ENCODE measurements at regions not wholly inside any gene's neighbourhood (a gene's known extent, or its start where the extent isn't known, plus 50 kb on each side); places are given as distances from the start of the nearest gene placed in this dataset.

DNA sequence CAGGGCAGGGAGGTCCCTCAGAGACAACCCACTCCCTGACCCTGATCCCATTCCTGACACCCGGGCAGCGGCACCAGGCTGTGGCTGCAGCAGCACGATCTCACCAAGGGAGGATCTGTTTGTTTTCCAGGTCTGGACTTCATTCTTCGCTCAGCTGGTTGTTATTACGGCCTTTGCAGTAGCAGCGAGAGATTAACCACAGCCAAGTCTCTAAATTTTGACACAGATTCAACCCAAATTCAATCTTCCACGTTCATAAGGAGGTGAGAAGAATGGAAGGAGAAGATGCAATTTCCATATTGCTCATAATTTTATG lies 91.1 kb upstream of the THBS2 start:
- intact Hi-C loops (cut with DNase I, micrococcal nuclease), result no loop called here
- no peaks in the 10 kb centered on the region for H3K9me3 Mint-ChIP-seq (ENCODE audit: low read depth)
- ATAC-seq (no peak), DNase-seq (no peak)
- H3K27ac Mint-ChIP-seq, result no peak overlapping the region
- ChIA-PET CTCF (no interaction called here), POLR2A (no interaction called here)
- H3K27me3 Mint-ChIP-seq, result peaks cover 6% of the 10 kb centered on the region
- no peaks in the 10 kb centered on the region for H3K4me1 Mint-ChIP-seq
- H3K4me3 Mint-ChIP-seq, result no peak overlapping the region
- no peaks in the 10 kb centered on the region for H3K36me3 Mint-ChIP-seq (ENCODE audit: low read depth)

DNA sequence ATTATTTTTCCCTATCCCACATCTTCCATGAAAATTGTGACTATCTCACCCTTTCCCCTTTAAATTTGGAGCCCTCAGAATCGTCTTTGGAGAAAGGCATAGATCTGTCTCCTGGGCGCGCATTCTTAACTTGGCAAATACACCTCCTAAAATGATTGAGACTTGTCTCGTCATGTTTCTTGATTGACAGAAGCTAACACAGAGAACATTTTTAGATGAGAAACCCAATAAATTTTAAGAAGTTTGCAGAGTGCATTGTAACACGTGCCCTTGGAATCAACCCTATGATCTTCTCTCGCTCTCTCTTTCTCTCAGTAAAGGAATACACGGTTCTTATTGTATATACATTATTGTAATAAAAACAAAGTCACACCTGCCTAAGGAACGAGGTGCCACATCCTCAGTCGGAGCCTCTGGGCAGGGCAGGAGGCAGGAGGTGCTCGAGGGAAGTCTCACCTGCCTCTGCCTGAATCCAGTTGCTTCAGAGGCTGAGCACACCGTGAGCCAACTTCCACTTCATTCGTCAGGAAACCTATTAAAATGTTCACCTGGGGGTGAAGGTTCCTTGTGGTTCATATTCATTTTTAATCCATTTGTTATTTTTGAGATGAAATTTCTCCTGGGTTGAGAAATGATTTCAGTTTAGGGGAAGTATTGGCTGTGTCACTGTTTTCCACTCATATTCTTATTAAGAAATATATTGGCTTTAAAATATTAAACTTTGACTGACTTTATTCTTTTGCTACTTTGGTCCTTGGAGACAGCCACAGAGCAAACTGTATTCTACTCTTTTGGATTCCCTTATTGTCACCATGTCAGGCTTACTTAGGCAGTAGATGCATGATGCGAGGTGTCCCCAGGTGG lies 90.5 kb upstream of the THBS2 start:
- Mint-ChIP-seq H3K27me3 (peaks cover 3% of the 10 kb centered on the region), H3K4me1 (no peaks in the 10 kb centered on the region), H3K4me3 (no peak overlapping the region), H3K27ac (no peak overlapping the region), H3K9me3 (ENCODE audit: low read depth) (no peaks in the 10 kb centered on the region), H3K36me3 (ENCODE audit: low read depth) (no peaks in the 10 kb centered on the region)
- DNase-seq, result no peak
- no peak for ATAC-seq
- CTCF ChIA-PET, result no interaction called here
- POLR2A ChIA-PET, result no interaction called here
- intact Hi-C loops (cut with DNase I, micrococcal nuclease), result no loop called here

DNA sequence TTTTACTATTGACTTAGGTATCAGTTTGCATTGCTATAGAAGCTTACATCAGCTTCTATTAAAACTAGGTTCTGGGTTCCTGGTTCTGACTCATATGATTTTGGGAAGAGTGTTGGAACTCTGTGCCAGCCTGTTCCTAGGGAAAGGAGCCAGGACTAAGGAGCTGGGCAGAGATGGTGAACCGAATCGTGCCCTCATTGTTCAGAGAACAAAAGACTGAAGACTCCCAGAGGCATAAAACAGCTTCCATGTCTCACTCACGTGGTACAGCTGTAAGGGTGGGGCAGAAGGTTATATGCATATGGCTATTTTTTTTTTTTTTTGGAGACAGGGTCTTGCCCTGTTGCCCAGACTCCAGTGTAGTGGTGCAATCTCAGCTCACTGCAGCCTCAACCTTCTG lies 89.1 kb upstream of the THBS2 start:
- H3K9me3 Mint-ChIP-seq (ENCODE audit: low read depth), result no peaks in the 10 kb centered on the region
- intact Hi-C loops (cut with DNase I, micrococcal nuclease), result no loop called here
- peaks cover 3% of the 10 kb centered on the region for H3K27me3 Mint-ChIP-seq
- H3K36me3 Mint-ChIP-seq (ENCODE audit: low read depth), result no peaks in the 10 kb centered on the region
- DNase-seq (no peak), ATAC-seq (no peak)
- ChIA-PET CTCF (interaction anchor here (0.8 kb wide), 1 partner anchor 176 kb away, joined by 5 read pairs; no protein-coding TSS in a partner anchor), POLR2A (no interaction called here)
- no peaks in the 10 kb centered on the region for H3K4me1 Mint-ChIP-seq
- H3K4me3 Mint-ChIP-seq, result no peak overlapping the region
- no peak overlapping the region for H3K27ac Mint-ChIP-seq

DNA sequence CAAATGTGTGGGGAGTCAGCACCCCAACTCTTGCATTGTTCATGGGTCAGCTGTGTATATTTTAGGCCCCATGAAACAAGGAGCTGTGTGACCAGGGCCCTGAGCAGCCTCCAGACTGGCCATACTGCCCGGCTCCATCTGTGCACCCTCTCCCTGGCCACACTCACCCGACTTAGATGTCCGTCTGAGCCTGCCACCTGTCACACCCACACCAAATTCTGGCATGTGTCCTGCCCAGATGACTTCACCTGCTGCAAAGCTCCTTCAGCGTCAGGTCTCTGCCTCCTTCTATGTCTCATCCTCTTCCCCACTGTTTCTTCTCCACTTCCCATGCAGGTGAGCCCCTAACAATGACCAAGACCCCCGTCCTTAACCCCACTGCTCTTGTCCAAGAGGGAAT lies 88.1 kb upstream of the THBS2 start:
- H3K9me3 Mint-ChIP-seq (ENCODE audit: low read depth), result no peaks in the 10 kb centered on the region
- intact Hi-C loops (cut with DNase I, micrococcal nuclease), result no loop called here
- peaks cover 3% of the 10 kb centered on the region for H3K27me3 Mint-ChIP-seq
- ATAC-seq (no peak), DNase-seq (no peak)
- H3K4me3 Mint-ChIP-seq, result no peak overlapping the region
- H3K27ac Mint-ChIP-seq, result no peak overlapping the region
- H3K4me1 Mint-ChIP-seq, result no peaks in the 10 kb centered on the region
- no peaks in the 10 kb centered on the region for H3K36me3 Mint-ChIP-seq (ENCODE audit: low read depth)
- ChIA-PET POLR2A (no interaction called here), CTCF (no interaction called here)

DNA sequence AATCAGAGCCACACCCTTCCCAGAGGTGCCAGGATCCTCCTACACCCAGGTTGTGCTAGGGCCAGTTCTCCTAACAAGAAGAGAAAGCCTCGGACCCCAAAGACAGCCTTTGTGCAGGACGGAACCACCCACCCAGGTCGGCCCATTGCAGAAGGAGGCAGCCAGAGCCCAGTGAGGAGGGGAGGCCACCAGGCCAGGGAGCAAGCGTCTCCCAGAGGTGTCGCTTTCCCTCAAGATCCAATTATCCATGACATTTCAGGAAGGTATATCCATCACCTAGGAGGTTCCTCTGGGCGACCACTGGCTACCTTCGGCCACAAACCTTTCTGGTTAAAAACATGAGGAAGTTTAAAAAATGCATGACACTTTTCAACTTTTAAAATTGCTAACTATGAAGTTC lies 87.4 kb upstream of the THBS2 start:
- Mint-ChIP-seq H3K4me1 (no peaks in the 10 kb centered on the region), H3K36me3 (ENCODE audit: low read depth) (no peaks in the 10 kb centered on the region), H3K27ac (no peak overlapping the region), H3K4me3 (no peak overlapping the region), H3K9me3 (ENCODE audit: low read depth) (no peaks in the 10 kb centered on the region), H3K27me3 (peaks cover 3% of the 10 kb centered on the region)
- intact Hi-C loops (cut with DNase I, micrococcal nuclease), result no loop called here
- DNase-seq, result no peak
- ChIA-PET CTCF (no interaction called here), POLR2A (no interaction called here)
- no peak for ATAC-seq

DNA sequence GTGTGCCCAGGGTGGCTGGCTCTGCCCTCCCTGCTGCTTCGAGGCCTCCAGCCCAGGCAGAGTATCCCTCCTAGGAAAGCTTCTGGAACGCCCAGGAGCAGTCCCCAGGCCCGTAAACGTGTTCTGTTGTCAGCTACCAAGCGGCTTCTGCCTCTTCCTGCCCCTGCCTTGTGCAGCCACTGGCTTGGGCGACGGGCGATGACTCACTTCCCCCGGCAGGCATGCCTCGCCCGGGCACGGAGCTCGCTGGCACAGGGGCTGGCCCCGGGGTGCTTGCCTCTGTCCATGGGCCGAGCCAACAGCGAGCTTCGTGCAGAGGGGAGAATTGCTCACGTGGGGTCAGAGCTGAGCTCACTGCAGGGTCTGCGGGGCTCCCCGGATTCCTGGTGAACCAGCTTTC lies 86.7 kb upstream of the THBS2 start:
- Mint-ChIP-seq H3K27ac (no peak overlapping the region), H3K36me3 (ENCODE audit: low read depth) (no peaks in the 10 kb centered on the region), H3K9me3 (ENCODE audit: low read depth) (no peaks in the 10 kb centered on the region), H3K4me1 (no peaks in the 10 kb centered on the region), H3K4me3 (no peak overlapping the region), H3K27me3 (peaks cover 3% of the 10 kb centered on the region)
- intact Hi-C loops (cut with DNase I, micrococcal nuclease), result no loop called here
- DNase-seq (no peak), ATAC-seq (no peak)
- ChIA-PET POLR2A (no interaction called here), CTCF (no interaction called here)

DNA sequence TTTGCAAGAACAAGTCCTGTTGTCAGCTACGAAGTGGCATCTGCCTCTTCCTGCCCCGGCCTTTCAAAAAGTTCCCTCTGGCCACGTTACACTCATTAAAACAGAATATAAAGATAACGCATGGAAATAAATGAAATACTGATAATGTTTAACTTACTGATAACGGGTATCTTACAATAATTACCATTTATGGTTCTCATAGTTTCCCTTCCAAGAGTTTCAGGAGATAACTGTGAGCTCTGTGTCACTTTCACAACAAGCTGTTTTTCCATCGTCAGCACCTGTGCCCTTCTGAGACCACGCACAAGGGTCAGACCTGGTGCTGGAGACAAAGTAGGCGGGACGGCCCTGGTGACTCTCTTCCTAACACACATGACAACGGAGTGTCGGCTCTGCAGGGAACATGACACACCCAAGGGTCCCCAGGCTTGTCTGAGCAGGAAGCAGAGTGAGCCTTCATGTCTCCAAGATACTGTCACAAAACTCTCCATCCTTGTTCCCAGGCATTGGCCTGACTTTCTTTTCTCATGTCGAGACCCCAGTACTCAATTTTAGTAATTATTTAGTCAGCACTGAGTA lies 86.2 kb upstream of the THBS2 start:
- CTCF ChIA-PET, result no interaction called here
- intact Hi-C loops (cut with DNase I, micrococcal nuclease), result no loop called here
- DNase-seq (no peak), ATAC-seq (no peak)
- POLR2A ChIA-PET, result no interaction called here
- Mint-ChIP-seq H3K27me3 (peaks cover 3% of the 10 kb centered on the region), H3K4me1 (no peaks in the 10 kb centered on the region), H3K27ac (no peak overlapping the region), H3K9me3 (ENCODE audit: low read depth) (no peaks in the 10 kb centered on the region), H3K36me3 (ENCODE audit: low read depth) (no peaks in the 10 kb centered on the region), H3K4me3 (no peak overlapping the region)

DNA sequence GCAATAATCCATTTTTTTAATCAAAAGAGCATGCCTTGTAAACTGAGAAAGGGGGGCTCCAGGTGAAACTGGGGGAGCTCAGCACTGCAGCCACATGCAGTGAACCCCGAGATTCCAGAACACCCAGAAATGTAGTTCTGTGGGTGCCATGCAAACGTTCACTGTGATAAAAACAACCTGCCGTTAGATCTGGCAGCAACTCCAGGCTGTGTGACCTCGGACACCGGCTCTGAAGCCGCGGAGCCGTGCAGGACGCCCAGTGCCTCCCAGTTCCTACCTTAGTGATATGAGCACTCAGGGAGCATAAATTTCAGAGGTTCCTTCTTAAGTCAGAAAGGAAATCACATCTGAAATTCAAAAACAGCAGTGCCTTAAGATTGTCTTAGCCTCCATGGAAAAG lies 85.4 kb upstream of the THBS2 start:
- ChIA-PET POLR2A (no interaction called here), CTCF (no interaction called here)
- no peaks in the 10 kb centered on the region for H3K4me1 Mint-ChIP-seq
- H3K4me3 Mint-ChIP-seq, result no peak overlapping the region
- intact Hi-C loops (cut with DNase I, micrococcal nuclease), result no loop called here
- H3K27ac Mint-ChIP-seq, result no peak overlapping the region
- H3K9me3 Mint-ChIP-seq (ENCODE audit: low read depth), result no peaks in the 10 kb centered on the region
- H3K27me3 Mint-ChIP-seq, result peaks cover 7% of the 10 kb centered on the region
- DNase-seq (no peak), ATAC-seq (no peak)
- no peaks in the 10 kb centered on the region for H3K36me3 Mint-ChIP-seq (ENCODE audit: low read depth)

DNA sequence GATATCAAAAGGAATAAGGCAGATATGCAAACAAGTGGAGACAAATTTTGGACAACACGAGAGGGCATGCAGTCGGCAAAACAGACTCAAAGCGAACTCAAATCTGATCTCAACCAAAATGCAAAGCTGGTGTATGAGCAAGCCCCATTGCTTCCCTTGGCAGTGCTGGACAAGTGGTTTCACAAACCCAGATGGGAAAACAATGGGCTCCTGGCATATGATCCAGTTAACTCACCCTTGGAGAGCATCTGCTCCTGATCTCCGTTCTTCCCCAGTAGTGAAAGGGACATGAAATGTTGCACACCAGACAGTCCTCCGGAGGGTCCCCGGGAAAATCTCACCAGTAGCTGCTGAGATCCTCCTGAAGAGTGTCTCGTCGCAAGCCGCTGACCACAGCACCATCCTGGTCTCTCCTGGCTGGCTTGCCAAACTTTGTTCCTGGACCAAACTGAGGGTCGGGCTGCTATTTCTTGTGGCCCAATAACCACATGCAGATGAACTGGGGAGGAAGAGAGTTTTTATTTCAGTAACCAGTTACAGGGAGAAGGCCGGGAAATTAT lies 84.3 kb upstream of the THBS2 start:
- H3K4me1 Mint-ChIP-seq, result no peaks in the 10 kb centered on the region
- peaks cover 8% of the 10 kb centered on the region for H3K27me3 Mint-ChIP-seq
- ATAC-seq (no peak), DNase-seq (no peak)
- no peak overlapping the region for H3K4me3 Mint-ChIP-seq
- no peaks in the 10 kb centered on the region for H3K36me3 Mint-ChIP-seq (ENCODE audit: low read depth)
- ChIA-PET POLR2A (no interaction called here), CTCF (interaction anchor here (0.6 kb wide), 1 partner anchor 144 kb away, joined by 3 read pairs; no protein-coding TSS in a partner anchor)
- H3K27ac Mint-ChIP-seq, result no peak overlapping the region
- intact Hi-C loops (cut with DNase I, micrococcal nuclease), result no loop called here
- no peaks in the 10 kb centered on the region for H3K9me3 Mint-ChIP-seq (ENCODE audit: low read depth)

DNA sequence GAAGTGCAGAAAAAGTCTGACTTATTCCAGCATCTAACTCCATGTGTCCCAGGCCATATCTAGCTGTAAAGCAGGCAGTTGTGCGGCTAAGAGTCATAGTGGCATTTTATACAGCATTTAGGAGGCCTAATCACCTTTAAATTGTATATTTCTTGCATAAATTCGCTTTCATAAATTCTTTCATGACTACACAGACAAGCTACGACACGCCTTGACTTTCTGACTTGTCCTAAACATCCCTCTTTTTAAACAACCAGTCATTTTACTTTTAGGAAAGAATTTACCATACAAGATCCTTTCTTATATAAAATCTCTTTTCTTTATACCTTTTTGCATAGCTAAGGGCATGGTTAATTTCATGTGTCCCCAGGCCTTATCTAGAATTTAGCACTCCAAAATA lies 81.7 kb upstream of the THBS2 start:
- no peak for DNase-seq
- H3K4me3 Mint-ChIP-seq, result no peak overlapping the region
- CTCF ChIA-PET, result interaction anchor here (0.9 kb wide), 1 partner anchor 14 kb away, joined by 3 read pairs; no protein-coding TSS in a partner anchor
- H3K27ac Mint-ChIP-seq, result no peak overlapping the region
- ATAC-seq, result no peak
- intact Hi-C loops (cut with DNase I, micrococcal nuclease), result no loop called here
- no peaks in the 10 kb centered on the region for H3K4me1 Mint-ChIP-seq
- peaks cover 17% of the 10 kb centered on the region for H3K27me3 Mint-ChIP-seq
- POLR2A ChIA-PET, result no interaction called here
- no peaks in the 10 kb centered on the region for H3K9me3 Mint-ChIP-seq (ENCODE audit: low read depth)
- H3K36me3 Mint-ChIP-seq (ENCODE audit: low read depth), result no peaks in the 10 kb centered on the region

DNA sequence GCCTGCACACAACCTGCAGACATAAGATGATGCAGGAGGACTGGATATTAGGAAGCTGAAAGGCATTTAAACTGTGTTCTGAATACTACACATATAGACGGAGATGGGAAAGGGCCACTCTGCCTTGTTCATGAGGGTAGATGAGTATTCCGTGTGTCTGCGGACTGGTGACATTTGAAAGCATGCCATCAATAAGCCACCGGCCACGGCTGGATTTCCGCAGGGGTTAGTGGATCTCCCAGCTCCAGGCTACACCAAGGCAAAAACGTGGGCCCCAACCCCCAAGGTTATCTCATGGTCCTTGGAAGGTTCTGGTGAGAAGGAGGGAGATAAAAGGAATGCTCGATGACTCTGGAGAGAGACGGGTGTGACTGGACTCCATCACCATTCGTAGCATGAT lies 78.6 kb upstream of the THBS2 start:
- ATAC-seq (no peak), DNase-seq (no peak)
- Mint-ChIP-seq H3K27me3 (peaks cover 27% of the 10 kb centered on the region), H3K4me3 (no peak overlapping the region), H3K9me3 (ENCODE audit: low read depth) (no peaks in the 10 kb centered on the region), H3K4me1 (no peaks in the 10 kb centered on the region), H3K27ac (no peak overlapping the region), H3K36me3 (ENCODE audit: low read depth) (no peaks in the 10 kb centered on the region)
- ChIA-PET POLR2A (no interaction called here), CTCF (no interaction called here)
- intact Hi-C loops (cut with DNase I, micrococcal nuclease), result no loop called here

DNA sequence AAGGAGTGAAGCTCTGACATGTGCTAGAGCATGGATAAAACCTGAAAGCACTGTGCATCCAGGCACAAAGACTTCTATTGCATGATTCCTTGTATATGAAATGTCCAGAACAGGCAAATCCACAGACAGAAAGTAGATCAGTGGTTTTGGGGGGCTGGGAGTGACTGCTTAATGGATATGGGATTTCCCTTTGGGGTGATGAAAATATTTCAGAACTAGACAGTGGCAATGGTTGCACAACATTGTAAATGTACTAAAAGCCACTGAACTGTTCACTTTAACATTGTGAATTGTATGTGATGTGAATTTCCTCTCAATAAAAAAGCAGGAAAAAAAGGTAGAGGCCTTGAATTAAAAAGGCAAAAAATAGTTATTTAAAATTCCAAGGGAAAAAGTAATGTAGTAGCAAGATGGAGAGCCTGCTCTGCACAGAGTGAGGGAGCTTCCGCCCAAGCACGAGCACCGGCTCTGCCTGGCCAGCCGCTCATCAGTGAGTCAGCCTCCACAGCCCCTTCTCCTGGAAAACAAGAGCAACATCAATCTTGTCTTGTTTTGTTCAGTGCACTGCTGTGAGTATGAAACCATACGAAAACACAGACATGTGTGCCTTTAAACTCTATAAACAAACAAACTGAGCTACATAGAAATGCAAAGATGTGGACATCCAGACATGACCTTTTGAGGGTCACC lies 74.6 kb upstream of the THBS2 start:
- H3K27me3 Mint-ChIP-seq, result peaks cover 22% of the 10 kb centered on the region
- no peak overlapping the region for H3K27ac Mint-ChIP-seq

More for the DNA sequence above, 74.6 kb upstream of the THBS2 start:
- POLR2A ChIA-PET, result no interaction called here
- no peaks in the 10 kb centered on the region for H3K36me3 Mint-ChIP-seq (ENCODE audit: low read depth)
- H3K4me3 Mint-ChIP-seq, result no peak overlapping the region
- no peaks in the 10 kb centered on the region for H3K9me3 Mint-ChIP-seq (ENCODE audit: low read depth)
- ATAC-seq, result no peak
- no peak for DNase-seq
- H3K4me1 Mint-ChIP-seq, result no peaks in the 10 kb centered on the region
- CTCF ChIA-PET, result no interaction called here
- intact Hi-C loops (cut with DNase I, micrococcal nuclease), result no loop called here
